Lower leg skin (tissue), 4 donors: ENCODE measurements at regions not wholly inside any gene's neighbourhood (a gene's known extent, or its start where the extent isn't known, plus 50 kb on each side); places are given as distances from the start of the nearest gene placed in this dataset.

ENCODE experiments used
- DNase-seq, 2 donors: peaks; one replicate each; pipeline ENCODE4 v3.0.0-alpha.2; 2019; ENCODE audit warnings: low spot score in 2 of 2
- H3K4me3 ChIP-seq: fragments of 200-600 bp; sonication (generic); 2 replicates; pipeline ENCODE4 v1.5.1; 2017; ENCODE audit warnings: mild to moderate bottlenecking, low read depth; ENCODE audit not compliant: poor library complexity, severe bottlenecking
- CTCF ChIP-seq, 3 donors: fragments of 450-650 bp; IDR thresholded peaks; one replicate each; pipeline ENCODE4 v1.5.1; 2016; ENCODE audit warnings: antibody characterized with exemption in 3 of 3, mild to moderate bottlenecking in 3 of 3, moderate library complexity in 2 of 3
- POLR2A ChIP-seq, 2 donors: fragments of 450-650 bp; IDR thresholded peaks; one replicate each; pipeline ENCODE4 v1.6.1; 2016 to 2017; ENCODE audit warnings: antibody characterized with exemption in 2 of 2, mild to moderate bottlenecking in 1 of 2, moderate library complexity in 1 of 2
- WGBS, 2 donors: methylation state at CpG; one replicate each; pipeline ENCODE4 v1.1.5; 2018; 5-methylcytosine and 5-hydroxymethylcytosine counted together
- intact Hi-C: fragments of 100-400 bp; cut with DNase I; formaldehyde crosslinking; loops from one replicate; pipeline ENCODE4 v1.15.0; 2023; ENCODE audit warnings: low total_unique reads

- WGBS, 2 donors = 72 to 77% methylated on average over 3 of the region's 3 CpGs
- intact Hi-C loops = no loop called here
- no peak for TF ChIP-seq CTCF (IDR thresholded peaks at IDR 0.05)
- no peak for TF ChIP-seq POLR2A (IDR thresholded peaks at IDR 0.05)
- no peak for DNase-seq
- no peak overlapping the region for H3K4me3 ChIP-seq
Measured at GRCh38 chr2:7646024-7646423, 728.8 kb downstream of the RNF144A start.

GRCh38 chr2:7646661-7647060, 729.4 kb downstream of the RNF144A start:
- no peak overlapping the region for H3K4me3 ChIP-seq
- TF ChIP-seq POLR2A (IDR thresholded peaks at IDR 0.05) = no peak
- TF ChIP-seq CTCF (IDR thresholded peaks at IDR 0.05) = no peak
- intact Hi-C loops = no loop called here
- 74 to 92% methylated on average over 6 of the region's 6 CpGs for WGBS, 2 donors
- no peak for DNase-seq

GRCh38 chr2:7648221-7648795, 731.1 kb downstream of the RNF144A start:
- intact Hi-C loops = no loop called here
- no peak for TF ChIP-seq POLR2A (IDR thresholded peaks at IDR 0.05)
- no peak for TF ChIP-seq CTCF (IDR thresholded peaks at IDR 0.05)
- H3K4me3 ChIP-seq = no peak overlapping the region
- WGBS, 2 donors = 65 to 68% methylated on average over 7 of the region's 7 CpGs
- DNase-seq = no peak

GRCh38 chr2:7649461-7650228, 732.4 kb downstream of the RNF144A start:
- no peak overlapping the region for H3K4me3 ChIP-seq
- WGBS, 2 donors = 78 to 81% methylated on average over 6 of the region's 6 CpGs
- no peak for DNase-seq
- intact Hi-C loops = no loop called here
- TF ChIP-seq CTCF (IDR thresholded peaks at IDR 0.05) (no peak), POLR2A (IDR thresholded peaks at IDR 0.05) (no peak)

- DNase-seq = no peak
- 83 to 90% methylated on average over 2 of the region's 2 CpGs for WGBS, 2 donors
- TF ChIP-seq CTCF (IDR thresholded peaks at IDR 0.05) (no peak), POLR2A (IDR thresholded peaks at IDR 0.05) (no peak)
- intact Hi-C loops = no loop called here
- H3K4me3 ChIP-seq = no peak overlapping the region
Measured at GRCh38 chr2:7653617-7654016, 736.4 kb downstream of the RNF144A start.
